ENCODE measurements at regions not wholly inside any gene's neighbourhood (a gene's known extent, or its start where the extent isn't known, plus 50 kb on each side); places are given as distances from the start of the nearest gene placed in this dataset.

DNA sequence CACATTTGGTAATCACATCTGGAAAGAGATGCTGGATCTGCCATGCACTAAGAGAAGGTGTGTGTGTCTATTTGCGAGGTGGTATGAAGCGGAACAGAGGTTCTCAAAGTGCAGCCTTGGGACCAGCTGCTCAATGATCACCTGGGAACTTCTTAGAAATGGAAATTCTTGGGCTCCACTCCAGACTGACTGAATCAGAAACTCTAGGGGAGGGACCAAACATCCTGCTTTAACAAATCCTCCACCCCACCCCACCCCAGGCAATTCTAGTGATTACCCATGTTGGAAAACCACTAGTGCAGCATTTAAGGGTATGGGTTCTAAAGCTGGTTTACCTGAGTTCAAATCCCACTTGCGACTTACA, 143.9 kb upstream of the JUN start:
- Histone ChIP-seq H3K4me1 (no peaks in the 10 kb centered on the region), H3K4me3 (no peak overlapping the region), H3K27me3 (no peaks in the 10 kb centered on the region), H3K36me3 (no peaks in the 10 kb centered on the region), H3K27ac (no peak overlapping the region), H3K9me3 (no peaks in the 10 kb centered on the region)
- no peak for TF ChIP-seq POLR2A (IDR thresholded peaks at IDR 0.05)
- TF ChIP-seq, protein P1, sequence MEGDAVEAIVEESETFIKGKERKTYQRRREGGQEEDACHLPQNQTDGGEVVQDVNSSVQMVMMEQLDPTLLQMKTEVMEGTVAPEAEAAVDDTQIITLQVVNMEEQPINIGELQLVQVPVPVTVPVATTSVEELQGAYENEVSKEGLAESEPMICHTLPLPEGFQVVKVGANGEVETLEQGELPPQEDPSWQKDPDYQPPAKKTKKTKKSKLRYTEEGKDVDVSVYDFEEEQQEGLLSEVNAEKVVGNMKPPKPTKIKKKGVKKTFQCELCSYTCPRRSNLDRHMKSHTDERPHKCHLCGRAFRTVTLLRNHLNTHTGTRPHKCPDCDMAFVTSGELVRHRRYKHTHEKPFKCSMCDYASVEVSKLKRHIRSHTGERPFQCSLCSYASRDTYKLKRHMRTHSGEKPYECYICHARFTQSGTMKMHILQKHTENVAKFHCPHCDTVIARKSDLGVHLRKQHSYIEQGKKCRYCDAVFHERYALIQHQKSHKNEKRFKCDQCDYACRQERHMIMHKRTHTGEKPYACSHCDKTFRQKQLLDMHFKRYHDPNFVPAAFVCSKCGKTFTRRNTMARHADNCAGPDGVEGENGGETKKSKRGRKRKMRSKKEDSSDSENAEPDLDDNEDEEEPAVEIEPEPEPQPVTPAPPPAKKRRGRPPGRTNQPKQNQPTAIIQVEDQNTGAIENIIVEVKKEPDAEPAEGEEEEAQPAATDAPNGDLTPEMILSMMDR (IDR thresholded peaks at IDR 0.05): no peak
- intact Hi-C loops (cut with DNase I; ENCODE audit: low total_unique reads): no loop called here
- DNase-seq: no peak

DNA sequence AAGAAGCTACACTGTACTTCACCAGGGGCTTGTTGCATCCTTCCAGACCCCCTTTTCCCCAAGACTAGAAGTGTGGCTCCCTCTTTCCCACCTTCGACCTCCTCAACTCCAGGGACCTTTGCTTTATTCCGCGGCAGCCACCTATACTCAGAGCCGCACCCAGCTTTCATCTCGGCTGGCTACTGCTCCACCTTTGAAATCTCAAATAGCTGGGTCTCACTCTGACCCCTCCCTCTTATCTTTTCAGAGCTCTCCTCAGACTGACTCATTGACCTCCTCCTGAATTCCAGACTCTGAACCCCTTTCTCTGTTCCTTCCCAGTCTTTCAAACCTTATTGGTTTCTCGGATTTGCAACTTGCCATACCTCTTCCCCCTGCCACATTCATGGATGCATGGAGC, 144.7 kb upstream of the JUN start:
- DNase-seq: no peak
- Histone ChIP-seq H3K36me3 (no peaks in the 10 kb centered on the region), H3K9me3 (no peaks in the 10 kb centered on the region), H3K27me3 (no peaks in the 10 kb centered on the region), H3K27ac (no peak overlapping the region), H3K4me3 (no peak overlapping the region), H3K4me1 (no peaks in the 10 kb centered on the region)
- TF ChIP-seq, protein P1 (IDR thresholded peaks at IDR 0.05): no peak
- TF ChIP-seq POLR2A (IDR thresholded peaks at IDR 0.05): no peak
- intact Hi-C loops (cut with DNase I; ENCODE audit: low total_unique reads): no loop called here

- Histone ChIP-seq H3K4me1 (no peaks in the 10 kb centered on the region), H3K27ac (no peak overlapping the region), H3K9me3 (no peaks in the 10 kb centered on the region), H3K27me3 (no peaks in the 10 kb centered on the region), H3K36me3 (no peaks in the 10 kb centered on the region), H3K4me3 (no peak overlapping the region)
- intact Hi-C loops (cut with DNase I; ENCODE audit: low total_unique reads): no loop called here
- no peak for DNase-seq
- TF ChIP-seq POLR2A (IDR thresholded peaks at IDR 0.05): no peak
- TF ChIP-seq, protein P1 (IDR thresholded peaks at IDR 0.05): no peak
Measured at GRCh38 chr1:58929671-58930325, 146.0 kb upstream of the JUN start.

GRCh38 chr1:58931024-58931423, 147.2 kb upstream of the JUN start:
- Histone ChIP-seq H3K4me3 (no peak overlapping the region), H3K36me3 (no peaks in the 10 kb centered on the region), H3K9me3 (no peaks in the 10 kb centered on the region), H3K27ac (no peak overlapping the region), H3K27me3 (no peaks in the 10 kb centered on the region), H3K4me1 (no peaks in the 10 kb centered on the region)
- TF ChIP-seq, protein P1 (IDR thresholded peaks at IDR 0.05): no peak
- no peak for TF ChIP-seq POLR2A (IDR thresholded peaks at IDR 0.05)
- intact Hi-C loops (cut with DNase I; ENCODE audit: low total_unique reads): no loop called here
- no peak for DNase-seq

- no peaks in the 10 kb centered on the region for H3K27me3 ChIP-seq
- no peak overlapping the region for H3K4me3 ChIP-seq
- no peak for DNase-seq
- intact Hi-C loops (cut with DNase I; ENCODE audit: low total_unique reads): no loop called here
- TF ChIP-seq, protein P1 (IDR thresholded peaks at IDR 0.05): no peak
- TF ChIP-seq POLR2A (IDR thresholded peaks at IDR 0.05): no peak
- H3K27ac ChIP-seq: no peak overlapping the region
- H3K36me3 ChIP-seq: no peaks in the 10 kb centered on the region
- H3K4me1 ChIP-seq: no peaks in the 10 kb centered on the region
- H3K9me3 ChIP-seq: no peaks in the 10 kb centered on the region
Measured at GRCh38 chr1:58931756-58932155, 147.9 kb upstream of the JUN start.

Measured in uterus (tissue), 3 donors.